Neural cell (in vitro differentiated cells): ENCODE measurements at regions not wholly inside any gene's neighbourhood (a gene's known extent, or its start where the extent isn't known, plus 50 kb on each side); places are given as distances from the start of the nearest gene placed in this dataset.

Source experiments
- CTCF ChIP-seq: fragments of 450-650 bp; IDR thresholded peaks from 2 replicates; pipeline ENCODE4 v1.5.1; 2014; ENCODE audit warnings: antibody characterized with exemption, mild to moderate bottlenecking, moderate library complexity; ENCODE audit not compliant: poor library complexity, severe bottlenecking
- EP300 ChIP-seq: fragments of 450-650 bp; conservative IDR thresholded peaks from 2 replicates; pipeline ENCODE4 v1.6.1; 2014; ENCODE audit warnings: antibody characterized with exemption, mild to moderate bottlenecking, moderate library complexity; ENCODE audit not compliant: poor library complexity, severe bottlenecking
- EZH2 ChIP-seq: fragments of 200-600, 300-800 bp; shearing (Covaris generic), sonication (generic); IDR thresholded peaks from 2 replicates; pipeline ENCODE4 v1.6.1; 2014; ENCODE audit warnings: antibody characterized with exemption, low read length, borderline replicate concordance, mild to moderate bottlenecking; ENCODE audit not compliant: insufficient read depth, poor library complexity, severe bottlenecking
- MXI1 ChIP-seq: fragments of 450-650 bp; conservative IDR thresholded peaks from 2 replicates; pipeline ENCODE4 v1.6.1; 2014; ENCODE audit warnings: antibody characterized with exemption, mild to moderate bottlenecking; ENCODE audit not compliant: poor library complexity, severe bottlenecking
- POLR2AphosphoS5 ChIP-seq: IDR thresholded peaks from 2 replicates; pipeline ENCODE4 v1.6.1; 2012
- RAD21 ChIP-seq: fragments of 450-650 bp; conservative IDR thresholded peaks from 2 replicates; pipeline ENCODE4 v1.6.1; 2014; ENCODE audit warnings: antibody characterized with exemption, mild to moderate bottlenecking, moderate library complexity
- REST ChIP-seq: IDR thresholded peaks from 2 replicates; pipeline ENCODE4 v1.6.1; 2012; ENCODE audit warnings: borderline replicate concordance
- SMC3 ChIP-seq: fragments of 450-650 bp; conservative IDR thresholded peaks from 2 replicates; pipeline ENCODE4 v1.6.1; 2014; ENCODE audit warnings: antibody characterized with exemption, mild to moderate bottlenecking, moderate library complexity; ENCODE audit not compliant: poor library complexity
- TAF1 ChIP-seq: IDR thresholded peaks from 2 replicates; pipeline ENCODE4 v1.6.1; 2012; ENCODE audit warnings: low read depth

- TF ChIP-seq EZH2, result no peak
- TF ChIP-seq CTCF, result no peak
- no peak for TF ChIP-seq POLR2AphosphoS5
- no peak for TF ChIP-seq RAD21
- no peak for TF ChIP-seq REST
- TF ChIP-seq EP300, result no peak
- TF ChIP-seq SMC3, result no peak
- no peak for TF ChIP-seq TAF1
- no peak for TF ChIP-seq MXI1
These were observed 348.0 kb downstream of the SEMA3D start for GRCh38 chr7:84838857-84839256.
